ENCODE measurements at regions not wholly inside any gene's neighbourhood (a gene's known extent, or its start where the extent isn't known, plus 50 kb on each side); places are given as distances from the start of the nearest gene placed in this dataset.

DNA sequence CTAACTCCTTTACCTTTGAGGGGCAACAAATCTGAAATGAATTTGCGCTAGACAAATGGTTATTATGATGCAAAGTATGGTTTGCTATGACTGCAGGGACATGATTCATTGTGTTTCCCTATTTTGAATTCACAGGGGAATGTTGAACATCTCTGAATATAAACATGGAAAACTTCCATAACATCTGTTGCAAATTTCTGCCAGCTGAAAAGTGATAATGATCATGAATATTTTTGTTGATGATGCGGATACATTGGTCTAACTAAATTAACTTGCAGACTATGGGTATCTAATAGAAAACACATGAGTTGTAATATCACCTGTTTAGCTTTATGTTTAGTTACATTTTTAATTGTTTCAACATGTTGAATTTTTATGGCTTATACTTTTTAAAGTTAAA, 1325.5 kb downstream of the REEP3 start:
- no peak overlapping the region for H3K4me3 ChIP-seq (ENCODE audit: low read depth, low read length)
- DNase-seq (ENCODE audit: low read depth) = no peak
- TF ChIP-seq, protein P1, sequence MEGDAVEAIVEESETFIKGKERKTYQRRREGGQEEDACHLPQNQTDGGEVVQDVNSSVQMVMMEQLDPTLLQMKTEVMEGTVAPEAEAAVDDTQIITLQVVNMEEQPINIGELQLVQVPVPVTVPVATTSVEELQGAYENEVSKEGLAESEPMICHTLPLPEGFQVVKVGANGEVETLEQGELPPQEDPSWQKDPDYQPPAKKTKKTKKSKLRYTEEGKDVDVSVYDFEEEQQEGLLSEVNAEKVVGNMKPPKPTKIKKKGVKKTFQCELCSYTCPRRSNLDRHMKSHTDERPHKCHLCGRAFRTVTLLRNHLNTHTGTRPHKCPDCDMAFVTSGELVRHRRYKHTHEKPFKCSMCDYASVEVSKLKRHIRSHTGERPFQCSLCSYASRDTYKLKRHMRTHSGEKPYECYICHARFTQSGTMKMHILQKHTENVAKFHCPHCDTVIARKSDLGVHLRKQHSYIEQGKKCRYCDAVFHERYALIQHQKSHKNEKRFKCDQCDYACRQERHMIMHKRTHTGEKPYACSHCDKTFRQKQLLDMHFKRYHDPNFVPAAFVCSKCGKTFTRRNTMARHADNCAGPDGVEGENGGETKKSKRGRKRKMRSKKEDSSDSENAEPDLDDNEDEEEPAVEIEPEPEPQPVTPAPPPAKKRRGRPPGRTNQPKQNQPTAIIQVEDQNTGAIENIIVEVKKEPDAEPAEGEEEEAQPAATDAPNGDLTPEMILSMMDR (IDR thresholded peaks at IDR 0.05; ENCODE audit: insufficient read depth, low read depth, low read length, missing control alignments) = no peak

DNA sequence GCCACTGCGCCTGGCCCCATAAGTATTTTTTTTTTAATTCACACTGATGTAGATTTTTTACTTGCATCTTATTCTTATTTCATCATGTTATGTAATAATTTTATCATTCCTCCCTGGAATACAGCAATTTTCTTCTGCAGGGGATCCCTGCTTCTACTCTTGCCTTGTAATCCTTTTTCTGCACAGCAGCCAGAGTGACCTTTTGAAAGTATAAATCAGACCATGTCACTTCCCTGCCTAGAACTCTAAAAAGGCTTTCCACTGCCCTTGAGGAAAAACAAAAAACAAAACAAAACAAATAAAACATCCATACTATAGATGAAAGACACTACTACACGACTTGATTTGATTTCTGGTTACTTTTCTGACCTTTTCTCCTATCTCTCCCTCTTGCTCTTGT, 1334.7 kb downstream of the REEP3 start:
- no peak for DNase-seq (ENCODE audit: low read depth)
- TF ChIP-seq, protein P1 (IDR thresholded peaks at IDR 0.05; ENCODE audit: insufficient read depth, low read depth, low read length, missing control alignments) = no peak
- no peak overlapping the region for H3K4me3 ChIP-seq (ENCODE audit: low read depth, low read length)

DNA sequence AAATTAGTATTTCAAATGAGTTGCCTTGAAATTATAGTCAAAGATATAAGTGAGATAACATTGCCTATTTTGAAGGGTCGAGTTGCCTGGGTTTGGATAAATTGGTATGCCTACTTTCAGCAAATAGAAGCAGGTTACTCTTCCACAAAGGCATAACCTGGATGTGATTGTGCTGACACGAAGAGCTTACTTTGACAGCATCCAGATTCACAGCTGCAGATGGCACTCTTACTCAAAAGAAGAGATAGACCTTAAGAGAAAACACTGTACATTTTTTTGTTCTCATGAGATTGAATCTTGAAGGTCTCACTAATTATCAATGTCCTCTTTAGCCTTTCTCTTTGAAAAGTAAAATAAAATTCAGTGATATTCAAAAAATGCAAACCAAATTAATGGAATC, 1338.7 kb downstream of the REEP3 start:
- TF ChIP-seq, protein P1 (IDR thresholded peaks at IDR 0.05; ENCODE audit: insufficient read depth, low read depth, low read length, missing control alignments) = no peak
- no peak for DNase-seq (ENCODE audit: low read depth)
- H3K4me3 ChIP-seq (ENCODE audit: low read depth, low read length) = no peak overlapping the region

DNA sequence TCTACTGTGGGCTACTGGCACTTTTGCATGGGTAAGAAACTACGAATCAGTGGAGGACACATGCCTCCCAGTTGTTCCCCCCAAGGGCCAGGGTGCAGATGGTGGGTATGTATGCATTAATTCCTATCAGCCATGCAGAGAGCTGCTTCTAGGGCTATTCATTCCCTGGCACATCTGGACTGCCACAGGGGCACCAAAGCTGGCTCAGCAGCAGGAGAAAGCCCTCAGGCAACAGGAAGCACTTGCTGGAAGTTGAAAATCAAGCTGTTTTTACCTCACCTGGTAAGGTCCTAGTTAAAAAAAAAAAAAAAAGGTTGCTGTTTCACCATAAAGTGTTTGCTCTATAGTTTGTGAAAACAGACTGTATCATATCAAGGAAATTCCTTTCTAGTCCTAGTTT, 1342.6 kb downstream of the REEP3 start:
- DNase-seq (ENCODE audit: low read depth) = no peak

DNA sequence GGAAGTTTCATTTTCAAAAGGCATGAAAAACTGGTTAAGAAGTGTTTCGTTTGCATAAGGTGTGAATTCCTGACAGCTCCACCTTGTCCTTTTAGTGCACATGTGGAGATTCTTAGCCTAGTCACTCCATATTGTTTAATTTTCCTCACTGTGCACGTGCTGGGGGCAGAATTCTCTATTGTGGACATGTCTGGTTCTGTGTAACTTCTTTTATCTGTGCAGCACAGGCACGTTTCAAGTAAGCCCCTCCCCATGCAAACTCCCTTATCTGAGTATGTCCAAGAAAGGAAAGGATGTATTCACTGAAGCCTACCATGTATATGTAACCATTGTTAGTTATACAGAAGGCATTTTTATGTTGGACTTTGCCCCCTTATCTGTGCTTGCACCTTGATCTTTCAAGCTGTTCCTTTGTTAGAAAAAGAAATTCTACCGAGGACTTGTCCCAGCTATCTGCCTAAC, 1346.3 kb downstream of the REEP3 start:
- TF ChIP-seq, protein P1 (IDR thresholded peaks at IDR 0.05; ENCODE audit: insufficient read depth, low read depth, low read length, missing control alignments) = no peak
- no peak for DNase-seq (ENCODE audit: low read depth)
- no peak overlapping the region for H3K4me3 ChIP-seq (ENCODE audit: low read depth, low read length)

More for the DNA sequence above, 1342.6 kb downstream of the REEP3 start:
- TF ChIP-seq, protein P1 (IDR thresholded peaks at IDR 0.05; ENCODE audit: insufficient read depth, low read depth, low read length, missing control alignments) = no peak
- no peak overlapping the region for H3K4me3 ChIP-seq (ENCODE audit: low read depth, low read length)

DNA sequence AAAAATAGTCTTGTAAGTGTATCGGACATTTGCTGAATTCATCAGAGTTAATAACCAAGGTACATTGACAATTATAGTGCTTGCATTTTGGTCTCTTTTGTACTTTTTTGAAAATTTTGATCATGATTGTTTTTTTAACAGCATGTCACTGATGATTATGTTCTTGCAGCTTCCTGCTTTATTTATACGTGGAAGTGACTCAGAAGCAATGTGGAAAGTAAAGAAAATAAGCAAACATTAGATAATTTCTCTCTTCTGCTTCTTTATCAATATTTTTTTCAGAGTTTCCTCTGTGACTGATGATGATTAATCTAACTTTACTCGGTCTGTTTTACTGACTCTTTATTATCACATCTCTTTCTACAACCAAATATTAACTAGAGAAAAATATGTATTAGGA, 1351.9 kb downstream of the REEP3 start:
- H3K4me3 ChIP-seq (ENCODE audit: low read depth, low read length) = no peak overlapping the region
- TF ChIP-seq, protein P1 (IDR thresholded peaks at IDR 0.05; ENCODE audit: insufficient read depth, low read depth, low read length, missing control alignments) = no peak
- no peak for DNase-seq (ENCODE audit: low read depth)

DNA sequence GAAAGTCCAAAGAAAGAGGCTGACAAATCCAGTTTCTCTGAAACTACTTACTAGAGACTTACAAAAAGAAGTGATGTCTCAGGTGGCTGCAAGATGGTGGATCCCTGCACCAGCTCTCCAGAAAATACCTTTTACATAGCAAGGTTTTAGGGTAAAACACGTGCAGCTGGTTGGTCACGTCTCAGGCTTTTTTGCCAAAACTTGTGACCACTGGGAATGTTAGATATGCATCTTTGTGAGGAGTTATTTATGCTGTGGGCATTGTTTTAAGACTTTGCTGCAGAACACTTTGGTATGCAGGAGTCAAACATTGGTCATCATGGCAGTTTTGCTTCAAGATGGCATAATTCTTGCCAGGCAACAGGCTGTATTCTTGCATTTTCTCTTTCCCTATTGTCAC, 1352.8 kb downstream of the REEP3 start:
- DNase-seq (ENCODE audit: low read depth) = no peak
- TF ChIP-seq, protein P1 (IDR thresholded peaks at IDR 0.05; ENCODE audit: insufficient read depth, low read depth, low read length, missing control alignments) = no peak
- H3K4me3 ChIP-seq (ENCODE audit: low read depth, low read length) = no peak overlapping the region
